ENCODE measurements at regions not wholly inside any gene's neighbourhood (a gene's known extent, or its start where the extent isn't known, plus 50 kb on each side); places are given as distances from the start of the nearest gene placed in this dataset.

GRCh38 chr3:18238332-18238731 lies 186.8 kb downstream of the SATB1 start:
- Mint-ChIP-seq H3K27ac (no peak overlapping the region), H3K4me3 (ENCODE audit: low read depth) (no peak overlapping the region), H3K27me3 (peaks cover 3% of the 10 kb centered on the region), H3K9me3 (ENCODE audit: low read depth) (no peaks in the 10 kb centered on the region), H3K4me1 (ENCODE audit: low read depth) (peaks cover 28% of the 10 kb centered on the region), H3K36me3 (ENCODE audit: insufficient read depth) (no peaks in the 10 kb centered on the region)
- TF ChIP-seq, protein P1, sequence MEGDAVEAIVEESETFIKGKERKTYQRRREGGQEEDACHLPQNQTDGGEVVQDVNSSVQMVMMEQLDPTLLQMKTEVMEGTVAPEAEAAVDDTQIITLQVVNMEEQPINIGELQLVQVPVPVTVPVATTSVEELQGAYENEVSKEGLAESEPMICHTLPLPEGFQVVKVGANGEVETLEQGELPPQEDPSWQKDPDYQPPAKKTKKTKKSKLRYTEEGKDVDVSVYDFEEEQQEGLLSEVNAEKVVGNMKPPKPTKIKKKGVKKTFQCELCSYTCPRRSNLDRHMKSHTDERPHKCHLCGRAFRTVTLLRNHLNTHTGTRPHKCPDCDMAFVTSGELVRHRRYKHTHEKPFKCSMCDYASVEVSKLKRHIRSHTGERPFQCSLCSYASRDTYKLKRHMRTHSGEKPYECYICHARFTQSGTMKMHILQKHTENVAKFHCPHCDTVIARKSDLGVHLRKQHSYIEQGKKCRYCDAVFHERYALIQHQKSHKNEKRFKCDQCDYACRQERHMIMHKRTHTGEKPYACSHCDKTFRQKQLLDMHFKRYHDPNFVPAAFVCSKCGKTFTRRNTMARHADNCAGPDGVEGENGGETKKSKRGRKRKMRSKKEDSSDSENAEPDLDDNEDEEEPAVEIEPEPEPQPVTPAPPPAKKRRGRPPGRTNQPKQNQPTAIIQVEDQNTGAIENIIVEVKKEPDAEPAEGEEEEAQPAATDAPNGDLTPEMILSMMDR (IDR thresholded peaks at IDR 0.05; ENCODE audit: unreplicated experiment): no peak
- DNase-seq (ENCODE audit: low spot score, unreplicated experiment): no peak

DNA sequence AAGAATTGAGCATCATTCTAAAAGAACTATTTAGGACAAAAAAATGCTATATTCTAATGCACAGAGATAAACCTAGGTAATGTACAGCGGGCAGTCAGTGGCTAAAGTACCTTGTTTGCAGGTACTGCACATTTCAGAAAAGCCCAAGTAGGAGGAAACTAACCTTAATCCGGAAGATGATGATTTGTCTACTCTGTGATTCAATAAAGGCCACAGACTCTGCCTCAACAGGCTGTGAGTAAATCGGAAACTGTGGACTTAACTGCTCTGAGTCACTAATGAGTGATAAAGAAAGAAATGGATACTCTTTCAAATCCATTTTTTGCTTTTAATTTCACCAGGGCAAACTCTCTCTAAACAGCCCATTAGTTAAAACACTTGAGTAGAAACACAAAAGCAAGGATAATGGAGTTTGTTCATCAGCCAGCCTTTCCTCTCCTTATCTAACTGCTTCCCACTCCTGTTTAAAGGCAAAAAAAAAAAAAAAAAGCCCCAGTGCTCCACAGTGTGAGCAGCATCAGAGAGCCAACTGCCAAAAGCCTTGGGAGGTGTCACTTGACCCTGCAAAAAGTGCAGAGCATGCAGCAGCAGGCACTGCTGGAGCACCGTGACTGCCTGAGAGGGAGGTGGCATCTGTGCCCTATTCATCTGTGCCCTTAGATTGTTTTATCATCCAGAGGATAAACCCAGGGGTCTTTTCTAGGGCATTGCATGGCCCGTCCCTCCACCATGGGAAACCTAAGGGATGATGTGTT lies 187.7 kb downstream of the SATB1 start:
- H3K27ac Mint-ChIP-seq: no peak overlapping the region
- H3K27me3 Mint-ChIP-seq: peaks cover 3% of the 10 kb centered on the region
- peaks cover 28% of the 10 kb centered on the region for H3K4me1 Mint-ChIP-seq (ENCODE audit: low read depth)
- H3K36me3 Mint-ChIP-seq (ENCODE audit: insufficient read depth): no peaks in the 10 kb centered on the region
- no peak overlapping the region for H3K4me3 Mint-ChIP-seq (ENCODE audit: low read depth)
- TF ChIP-seq, protein P1 (IDR thresholded peaks at IDR 0.05; ENCODE audit: unreplicated experiment): no peak
- H3K9me3 Mint-ChIP-seq (ENCODE audit: low read depth): no peaks in the 10 kb centered on the region
- no peak for DNase-seq (ENCODE audit: low spot score, unreplicated experiment)

DNA sequence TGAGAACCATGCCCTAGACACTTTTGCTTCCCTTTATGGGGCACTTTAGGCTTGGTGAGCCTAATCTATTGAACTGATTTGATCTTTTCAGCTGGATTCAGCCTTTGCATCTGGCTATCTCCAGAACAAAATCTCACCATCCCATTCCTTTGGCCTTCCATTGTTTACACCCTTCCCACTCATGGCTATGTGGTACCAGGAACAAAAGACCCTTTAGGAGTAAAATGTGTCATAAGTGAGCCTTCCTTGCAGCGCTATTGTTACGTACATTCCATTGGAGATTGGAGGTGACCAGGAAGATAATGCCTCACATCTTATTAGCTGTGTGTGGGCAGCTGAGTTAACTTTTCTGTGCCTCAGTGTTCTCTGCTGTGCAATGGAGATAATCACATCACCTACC lies 188.4 kb downstream of the SATB1 start:
- Mint-ChIP-seq H3K36me3 (ENCODE audit: insufficient read depth) (no peaks in the 10 kb centered on the region), H3K4me1 (ENCODE audit: low read depth) (peaks cover 28% of the 10 kb centered on the region), H3K9me3 (ENCODE audit: low read depth) (no peaks in the 10 kb centered on the region), H3K27me3 (peaks cover 3% of the 10 kb centered on the region), H3K27ac (no peak overlapping the region), H3K4me3 (ENCODE audit: low read depth) (no peak overlapping the region)
- TF ChIP-seq, protein P1 (IDR thresholded peaks at IDR 0.05; ENCODE audit: unreplicated experiment): no peak
- no peak for DNase-seq (ENCODE audit: low spot score, unreplicated experiment)

DNA sequence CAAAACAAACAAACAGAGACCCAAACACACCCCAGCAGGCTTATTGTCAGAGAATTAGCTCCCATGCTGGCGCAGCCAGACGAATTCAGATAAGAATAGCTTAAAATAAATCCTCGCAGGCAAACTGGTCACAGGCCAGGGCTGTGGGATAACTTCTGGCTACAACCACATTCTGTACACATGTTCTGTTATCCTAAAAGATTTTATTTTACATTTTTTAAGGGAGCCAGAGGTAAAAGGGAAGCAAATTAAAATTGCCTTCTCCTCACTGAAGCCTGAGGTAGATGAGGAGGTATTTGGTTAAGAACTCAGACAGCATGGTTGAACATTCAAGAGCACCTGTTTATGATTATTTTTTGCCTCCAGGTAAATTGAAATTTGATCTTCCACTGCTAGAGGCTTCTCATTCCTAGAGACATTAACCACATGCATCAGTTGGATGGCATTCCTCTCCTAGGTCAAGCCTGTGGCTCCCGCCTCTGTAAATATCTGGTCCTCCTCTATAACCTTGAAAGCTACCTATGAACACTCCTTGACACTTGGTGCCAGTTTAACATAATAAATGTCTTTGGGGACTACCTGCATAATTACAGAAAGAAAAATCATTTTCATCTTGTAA lies 190.3 kb downstream of the SATB1 start:
- no peak for DNase-seq (ENCODE audit: low spot score, unreplicated experiment)
- Mint-ChIP-seq H3K27ac (no peak overlapping the region), H3K4me1 (ENCODE audit: low read depth) (peaks cover 28% of the 10 kb centered on the region), H3K27me3 (peaks cover 3% of the 10 kb centered on the region), H3K36me3 (ENCODE audit: insufficient read depth) (no peaks in the 10 kb centered on the region), H3K4me3 (ENCODE audit: low read depth) (no peak overlapping the region), H3K9me3 (ENCODE audit: low read depth) (no peaks in the 10 kb centered on the region)
- TF ChIP-seq, protein P1 (IDR thresholded peaks at IDR 0.05; ENCODE audit: unreplicated experiment): no peak

- Mint-ChIP-seq H3K27me3 (peaks cover 3% of the 10 kb centered on the region), H3K4me3 (ENCODE audit: low read depth) (no peak overlapping the region), H3K36me3 (ENCODE audit: insufficient read depth) (no peaks in the 10 kb centered on the region), H3K9me3 (ENCODE audit: low read depth) (no peaks in the 10 kb centered on the region), H3K27ac (peak overlapping the region; percentile 34), H3K4me1 (ENCODE audit: low read depth) (peaks cover 28% of the 10 kb centered on the region)
- TF ChIP-seq, protein P1 (IDR thresholded peaks at IDR 0.05; ENCODE audit: unreplicated experiment): no peak
- no peak for DNase-seq (ENCODE audit: low spot score, unreplicated experiment)
Measured at GRCh38 chr3:18233987-18234716, 191.0 kb downstream of the SATB1 start.

All from progenitor cell of endocrine pancreas (in vitro differentiated cells).